Cerebellar nuclear complex (tissue), 1 donor: ENCODE measurements at regions not wholly inside any gene's neighbourhood (a gene's known extent, or its start where the extent isn't known, plus 50 kb on each side); places are given as distances from the start of the nearest gene placed in this dataset.

Experiments used
- DNase-seq, 2 experiments: peaks; one replicate each; lab custom pipeline; 2025; lab: John Stamatoyannopoulos, UW

DNA sequence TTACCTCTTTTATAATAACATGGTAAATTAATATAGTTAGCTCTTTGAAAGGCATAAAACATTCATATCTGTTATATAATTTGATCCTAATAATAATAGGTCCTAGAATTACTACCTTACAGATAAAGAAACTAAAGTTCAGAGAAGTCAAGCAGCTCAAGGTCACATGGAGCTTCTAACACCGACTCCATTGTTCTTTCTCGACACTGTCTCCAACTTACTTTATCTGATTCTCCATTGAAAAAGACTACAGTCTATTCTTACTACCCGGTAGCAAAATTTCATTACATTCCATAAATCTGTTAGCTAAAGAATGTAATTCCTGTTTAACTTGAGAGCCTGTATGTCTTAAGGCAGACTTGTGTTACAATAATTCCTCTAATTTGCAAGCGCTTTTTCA is 96.3 kb upstream of the TMEM161B start:
- DNase-seq = no peak

DNA sequence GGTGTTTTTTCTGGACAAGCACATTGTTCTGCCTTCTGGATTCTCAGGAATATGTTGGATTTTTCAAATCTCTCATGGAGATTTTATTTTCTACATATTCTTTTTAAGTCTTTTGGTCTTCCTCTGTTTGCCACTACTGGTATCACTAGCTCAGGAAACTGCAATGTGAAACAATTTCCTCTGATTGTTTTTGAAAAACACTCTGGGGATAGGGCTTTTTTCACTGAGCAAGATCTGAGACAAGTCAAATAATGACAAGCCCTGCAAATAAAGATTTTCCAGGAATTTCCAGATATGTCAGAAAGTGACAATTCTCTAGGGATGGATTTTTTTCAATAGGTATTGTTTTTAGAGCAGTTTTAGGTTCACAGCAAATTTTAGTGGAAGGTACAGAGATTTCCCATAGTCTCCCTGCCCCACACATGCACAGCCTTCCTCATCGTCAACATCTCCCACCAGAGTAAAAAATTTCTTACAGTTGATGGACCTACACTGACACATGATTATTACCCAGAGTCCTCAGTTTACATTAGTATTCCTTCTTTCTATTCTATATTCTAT is 86.9 kb upstream of the TMEM161B start:
- DNase-seq = no peak

DNA sequence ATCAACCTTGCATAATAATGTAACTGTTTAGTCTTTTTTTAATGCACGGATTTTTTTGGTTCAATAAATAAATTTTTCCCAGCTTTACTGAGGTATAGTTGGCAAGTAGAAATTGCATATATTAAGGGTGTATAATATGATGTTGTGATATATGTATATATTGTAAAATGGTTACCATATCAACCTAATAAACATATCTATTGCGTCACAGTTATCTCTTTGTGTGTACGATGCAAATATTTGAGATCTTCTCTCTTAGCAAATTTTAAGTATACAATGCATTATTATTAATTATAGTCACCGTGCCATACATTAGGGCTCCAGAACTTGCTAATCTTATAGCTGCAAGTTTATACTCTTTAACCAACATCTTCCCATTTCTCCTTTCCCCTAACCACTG is 57.2 kb upstream of the TMEM161B start:
- no peak for DNase-seq

DNA sequence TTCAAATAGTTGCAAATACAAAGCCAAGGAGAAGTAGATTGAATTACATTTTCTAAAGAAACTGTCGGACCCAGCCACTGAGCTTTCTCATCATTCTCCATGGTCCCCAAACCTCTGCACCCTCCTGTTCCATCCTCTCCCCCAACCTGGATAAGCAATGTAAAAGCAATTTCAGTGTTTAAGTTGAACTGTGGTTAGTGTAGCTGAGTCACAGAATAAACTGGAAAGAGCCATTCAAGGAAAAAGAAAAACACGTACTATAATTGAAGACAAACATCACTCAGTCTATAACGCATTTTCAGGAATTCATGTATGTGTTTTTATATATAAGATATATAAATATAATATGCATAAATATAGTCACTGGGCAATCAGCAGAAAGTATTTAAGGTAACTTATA is 54.1 kb upstream of the TMEM161B start:
- no peak for DNase-seq
